DND-41 (cell line): ENCODE measurements at regions not wholly inside any gene's neighbourhood (a gene's known extent, or its start where the extent isn't known, plus 50 kb on each side); places are given as distances from the start of the nearest gene placed in this dataset.

Source experiments
- CTCF ChIP-seq: IDR thresholded peaks from 2 replicates; pipeline ENCODE4 v1.5.1; 2012; ENCODE audit warnings: borderline replicate concordance, low read length, moderate library complexity, mild to moderate bottlenecking; ENCODE audit not compliant: poor library complexity, severe bottlenecking; ENCODE audit errors: extremely low read depth
- EZH2 ChIP-seq: IDR thresholded peaks from 3 replicates; pipeline ENCODE4 v1.6.1; 2012; ENCODE audit warnings: borderline replicate concordance, low read depth, mild to moderate bottlenecking, moderate library complexity, low read length, inconsistent platforms; ENCODE audit not compliant: severe bottlenecking

GRCh38 chr4:71167083-71167482, 171.7 kb upstream of the SLC4A4 start:
- TF ChIP-seq CTCF: no peak
- no peak for TF ChIP-seq EZH2
